Fibroblast of pulmonary artery (primary cell): ENCODE measurements at regions not wholly inside any gene's neighbourhood (a gene's known extent, or its start where the extent isn't known, plus 50 kb on each side); places are given as distances from the start of the nearest gene placed in this dataset.
A peak's percentile ranks its signal among the peaks of the same experiment; 100 is the strongest.
"Not testable (repeated sequence)": the region's sequence is repeated elsewhere in the genome, so short reads cannot be mapped to it uniquely, and the experiment has no call there.

Source experiments
- DNase-seq: peaks from one replicate; pipeline ENCODE4 v3.0.0-alpha.2; 2010; ENCODE audit warnings: low read depth
- H3K4me3 ChIP-seq: replicated peaks from 2 replicates; pipeline ENCODE4 v1.5.1; 2011; ENCODE audit warnings: low read depth, mild to moderate bottlenecking, control low read depth, low read length, moderate library complexity
- TF ChIP-seq, protein P1 (sequence below): IDR thresholded peaks from 2 replicates; pipeline ENCODE4 v1.5.1; 2011; ENCODE audit warnings: mild to moderate bottlenecking, control low read depth, low read length, inconsistent platforms; ENCODE audit errors: missing control alignments

DNA sequence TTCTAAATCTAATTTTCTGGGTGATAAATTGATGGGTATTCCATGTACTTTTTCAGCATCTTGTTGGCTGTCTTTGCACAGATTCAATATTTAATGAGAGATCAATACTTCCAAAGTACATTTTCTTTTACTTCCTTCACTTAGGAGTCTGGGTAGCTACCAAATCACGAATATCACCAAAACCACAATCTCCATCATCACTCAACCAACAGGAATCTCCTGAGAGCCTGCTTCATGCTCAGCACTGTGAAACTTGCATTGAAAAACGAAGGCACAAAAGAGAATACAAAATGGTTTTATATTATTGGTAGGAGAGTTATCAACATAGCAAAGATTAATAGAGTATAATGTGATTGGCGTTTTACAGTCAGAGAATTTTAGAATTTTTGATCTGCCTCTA is 261.5 kb upstream of the DSEL start:
- no peak for DNase-seq
- H3K4me3 ChIP-seq, result no peak overlapping the region
- TF ChIP-seq, protein P1, sequence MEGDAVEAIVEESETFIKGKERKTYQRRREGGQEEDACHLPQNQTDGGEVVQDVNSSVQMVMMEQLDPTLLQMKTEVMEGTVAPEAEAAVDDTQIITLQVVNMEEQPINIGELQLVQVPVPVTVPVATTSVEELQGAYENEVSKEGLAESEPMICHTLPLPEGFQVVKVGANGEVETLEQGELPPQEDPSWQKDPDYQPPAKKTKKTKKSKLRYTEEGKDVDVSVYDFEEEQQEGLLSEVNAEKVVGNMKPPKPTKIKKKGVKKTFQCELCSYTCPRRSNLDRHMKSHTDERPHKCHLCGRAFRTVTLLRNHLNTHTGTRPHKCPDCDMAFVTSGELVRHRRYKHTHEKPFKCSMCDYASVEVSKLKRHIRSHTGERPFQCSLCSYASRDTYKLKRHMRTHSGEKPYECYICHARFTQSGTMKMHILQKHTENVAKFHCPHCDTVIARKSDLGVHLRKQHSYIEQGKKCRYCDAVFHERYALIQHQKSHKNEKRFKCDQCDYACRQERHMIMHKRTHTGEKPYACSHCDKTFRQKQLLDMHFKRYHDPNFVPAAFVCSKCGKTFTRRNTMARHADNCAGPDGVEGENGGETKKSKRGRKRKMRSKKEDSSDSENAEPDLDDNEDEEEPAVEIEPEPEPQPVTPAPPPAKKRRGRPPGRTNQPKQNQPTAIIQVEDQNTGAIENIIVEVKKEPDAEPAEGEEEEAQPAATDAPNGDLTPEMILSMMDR, result no peak

DNA sequence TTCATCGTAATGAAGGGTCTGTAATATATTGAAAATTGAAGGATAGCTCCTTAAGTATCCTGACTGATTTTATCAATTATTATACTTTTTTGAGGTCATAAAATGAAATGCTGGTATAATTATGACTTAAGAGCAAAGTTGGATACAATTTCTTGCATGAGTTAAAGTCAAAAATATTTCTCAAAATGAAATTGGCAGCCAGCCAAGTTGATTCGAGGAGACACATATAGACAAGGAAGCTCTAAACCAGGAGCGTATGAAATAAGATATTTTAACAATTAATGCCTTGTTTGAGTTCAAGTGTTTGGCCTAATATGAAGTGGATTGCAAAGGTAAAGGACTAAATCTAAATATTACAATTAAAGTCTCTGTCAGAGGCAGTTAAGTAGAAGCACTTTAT is 260.4 kb upstream of the DSEL start:
- H3K4me3 ChIP-seq, result no peak overlapping the region
- TF ChIP-seq, protein P1, result no peak
- peak; percentile 56 for DNase-seq

DNA sequence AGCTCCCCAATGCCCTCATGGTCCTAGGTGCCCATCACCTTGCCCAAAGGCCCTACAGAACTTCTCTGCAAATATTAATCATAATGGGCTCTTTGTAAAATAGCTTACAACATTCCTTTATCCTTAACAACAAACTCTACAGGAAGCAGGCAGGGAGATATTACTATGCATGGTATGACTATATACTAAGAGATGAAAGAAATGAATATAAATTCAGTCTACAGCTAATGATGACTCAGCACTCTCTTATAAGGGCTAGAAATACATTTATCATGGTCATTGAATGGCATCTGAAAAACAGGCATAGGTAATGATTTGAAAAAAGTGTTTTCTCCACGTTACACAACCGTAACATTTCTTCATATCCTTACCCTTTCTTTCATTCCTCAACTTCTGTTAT is 254.8 kb upstream of the DSEL start:
- no peak overlapping the region for H3K4me3 ChIP-seq
- TF ChIP-seq, protein P1, result no peak
- DNase-seq, result peak; percentile 73

DNA sequence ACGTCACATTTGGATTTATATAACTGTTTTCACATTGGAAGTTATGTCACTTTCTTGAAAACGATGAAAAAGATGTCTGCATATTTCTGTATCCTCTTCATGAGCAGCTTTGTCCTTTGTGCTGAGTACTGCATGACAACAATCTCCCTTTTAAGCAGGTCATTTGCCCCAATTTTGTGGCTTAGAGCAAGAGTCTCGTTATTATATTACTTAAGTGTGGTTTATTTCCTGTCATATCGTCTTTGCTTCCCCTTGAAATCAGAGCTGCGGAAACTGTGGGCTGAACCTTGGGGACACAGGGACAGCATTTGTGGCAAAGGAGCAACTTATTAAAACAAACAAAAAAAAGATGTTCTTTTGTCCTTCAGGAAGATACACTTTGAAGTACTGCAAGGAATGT is 254.0 kb upstream of the DSEL start:
- H3K4me3 ChIP-seq, result no peak overlapping the region
- TF ChIP-seq, protein P1, result no peak
- no peak for DNase-seq

DNA sequence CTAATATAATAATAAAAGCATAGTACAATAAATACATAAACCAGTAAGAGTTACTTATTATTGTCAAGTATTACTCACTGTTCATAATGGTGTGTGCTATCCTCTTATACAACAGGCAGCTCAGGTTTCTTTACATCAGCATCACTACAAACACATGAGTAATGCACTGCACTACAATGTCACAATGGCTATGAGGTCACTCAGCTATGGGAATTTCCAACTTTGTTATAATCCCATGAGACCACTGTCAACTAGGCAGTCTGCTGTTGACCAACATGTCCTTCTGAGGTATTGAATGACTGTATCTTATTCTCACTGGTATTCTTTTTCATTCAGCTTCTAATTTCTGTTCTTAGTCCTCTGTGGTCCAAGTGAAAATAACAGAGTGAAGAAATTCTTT is 250.4 kb upstream of the DSEL start:
- peak; percentile 96 for DNase-seq
- no peak overlapping the region for H3K4me3 ChIP-seq

DNA sequence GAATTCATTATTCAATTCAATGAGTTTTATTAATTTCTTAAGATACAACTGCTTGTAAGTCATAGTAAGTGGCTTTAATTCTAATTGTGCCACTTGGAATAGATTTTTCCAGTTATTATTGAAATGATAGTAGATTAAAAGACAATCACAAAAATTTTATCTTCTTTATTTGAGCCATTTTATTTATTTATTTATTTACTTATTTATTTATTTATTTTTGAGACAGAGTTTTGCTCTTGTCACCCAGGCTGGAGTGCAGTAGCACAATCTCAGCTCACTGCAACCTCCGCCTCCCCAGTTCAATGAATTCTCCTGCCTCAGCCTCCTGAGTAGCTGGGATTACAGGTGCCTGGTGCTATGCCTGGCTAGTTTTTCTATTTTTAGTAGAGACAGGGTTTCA is 235.7 kb upstream of the DSEL start:
- DNase-seq, H3K4me3 ChIP-seq: not testable (repeated sequence)

More for the DNA sequence above, 250.4 kb upstream of the DSEL start:
- TF ChIP-seq, protein P1, result no peak

DNA sequence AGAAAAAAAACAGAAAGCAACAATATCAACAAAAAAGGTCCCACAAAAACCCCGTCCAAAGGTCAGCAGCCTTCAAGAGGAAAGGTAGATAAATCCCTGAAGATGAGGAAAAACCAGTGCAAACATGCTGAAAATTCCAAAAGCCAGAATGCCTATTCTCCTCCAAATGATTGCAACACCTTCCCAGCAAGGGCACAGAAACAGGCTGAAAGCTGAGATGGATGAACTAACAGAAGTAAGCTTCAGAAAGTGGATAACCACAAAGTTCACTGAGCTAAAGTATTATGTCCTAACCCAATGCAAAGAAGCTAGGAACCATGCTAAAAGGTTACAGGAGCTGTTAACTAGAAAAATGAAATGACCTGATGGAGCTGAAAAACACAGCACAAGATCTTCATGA is 226.4 kb upstream of the DSEL start:
- DNase-seq, result no peak
- TF ChIP-seq, protein P1, result no peak

DNA sequence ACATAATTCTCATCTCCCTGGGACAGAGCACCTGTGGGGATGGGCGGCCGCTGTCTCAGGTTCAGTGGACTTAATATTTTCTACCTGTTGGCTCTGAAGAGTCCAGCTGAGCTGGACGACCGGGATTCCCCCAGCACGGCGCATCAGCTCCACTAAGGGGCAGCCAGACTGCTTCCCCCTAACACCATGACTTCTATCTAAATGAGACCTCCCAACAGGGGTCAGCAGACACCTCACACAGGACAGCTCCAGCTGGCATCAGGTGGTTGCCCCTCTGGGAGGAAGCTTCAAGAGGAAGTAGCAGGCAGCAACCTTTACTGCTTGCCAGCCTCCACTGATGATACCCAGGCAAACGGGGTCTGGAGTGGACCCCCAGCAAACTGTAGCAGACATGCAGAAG is 226.0 kb upstream of the DSEL start:
- H3K4me3 ChIP-seq, result no peak overlapping the region
- TF ChIP-seq, protein P1, result no peak
- no peak for DNase-seq

More for the DNA sequence above, 226.4 kb upstream of the DSEL start:
- H3K4me3 ChIP-seq, result no peak overlapping the region
